H1 (cell line): ENCODE measurements at regions not wholly inside any gene's neighbourhood (a gene's known extent, or its start where the extent isn't known, plus 50 kb on each side); places are given as distances from the start of the nearest gene placed in this dataset.

ENCODE experiments used
- CTCF ChIA-PET: fragments of 300-600 bp; sonication (Branson Sonifier 250); formaldehyde crosslinking; loops from one replicate; lab custom pipeline; 2021; ENCODE audit not compliant: partially characterized antibody; lab: Charles Lee
- POLR2A ChIA-PET: fragments of 300-600 bp; sonication (Branson Sonifier 250); formaldehyde crosslinking; loops from one replicate; lab custom pipeline; 2021; ENCODE audit warnings: inconsistent platforms; ENCODE audit not compliant: partially characterized antibody; lab: Charles Lee
- DNase-seq, 2 experiments: peaks; one replicate each; pipeline versions ENCODE4 v3.0.0 to v3.0.0-alpha.2; 2010 to 2022; ENCODE audit warnings: low spot score in 2 of 2, low read depth in 1 of 2, mixed read lengths in 1 of 2
- FAIRE-seq: peaks from 2 replicates; lab custom pipeline; 2011; peaks lifted over from hg19 to GRCh38; lab: Jason Lieb, UNC
- H2AFZ ChIP-seq: 2 replicates; pipeline ENCODE4 v1.8.1; 2012; ENCODE audit warnings: low read length, inconsistent platforms
- H2AK5ac ChIP-seq: 2 replicates; pipeline ENCODE4 v1.6.1; 2013; ENCODE audit warnings: low read depth, low read length
- H2BK120ac ChIP-seq: replicated peaks from 2 replicates; pipeline ENCODE3; 2013; ENCODE audit warnings: low read depth, low read length, inconsistent platforms
- H2BK12ac ChIP-seq: 2 replicates; pipeline ENCODE4 v1.6.1; 2013; ENCODE audit warnings: low read depth, low read length
- H2BK15ac ChIP-seq: 2 replicates; pipeline ENCODE4 v1.6.1; 2013; ENCODE audit warnings: low read length
- H2BK20ac ChIP-seq: 2 replicates; pipeline ENCODE4 v1.6.1; 2013; ENCODE audit warnings: low read length
- H2BK5ac ChIP-seq: 2 replicates; pipeline ENCODE4 v1.6.1; 2013; ENCODE audit warnings: low read depth, low read length
- H3K14ac ChIP-seq: 2 replicates; pipeline ENCODE4 v1.6.1; 2013; ENCODE audit warnings: inconsistent platforms; ENCODE audit not compliant: insufficient read length
- H3K18ac ChIP-seq: 2 replicates; pipeline ENCODE4 v1.6.1; 2013; ENCODE audit warnings: low read length; ENCODE audit errors: extremely low read depth
- H3K23ac ChIP-seq: 2 replicates; pipeline ENCODE4 v1.6.1; 2013; ENCODE audit warnings: inconsistent platforms; ENCODE audit not compliant: insufficient read length
- H3K23me2 ChIP-seq: 2 replicates; pipeline ENCODE4 v1.6.1; 2013; ENCODE audit warnings: low read depth, low read length
- H3K27ac ChIP-seq: 2 replicates; pipeline ENCODE4 v1.6.1; 2011; ENCODE audit warnings: low read depth, low read length, inconsistent platforms
- H3K27me3 ChIP-seq, 4 experiments: replicated peaks in 1 of 4; 1 replicate in 1 of 4; 2 replicates in 3 of 4; pipeline versions ENCODE4 v1.6.1 to v1.8.1; 2011 to 2013; ENCODE audit warnings: low read length in 3 of 4, mild to moderate bottlenecking in 3 of 4, inconsistent platforms in 2 of 4, mixed read lengths in 2 of 4, moderate library complexity in 1 of 4; ENCODE audit not compliant: control insufficient read depth in 3 of 4, insufficient read depth in 3 of 4; ENCODE audit errors: extremely low read depth in 1 of 4
- H3K36me3 ChIP-seq, 4 experiments: 2 replicates each; pipeline versions ENCODE4 v1.6.1 to v1.8.1; 2011 to 2013; ENCODE audit warnings: mild to moderate bottlenecking in 4 of 4, low read length in 3 of 4, moderate library complexity in 2 of 4, control low read depth in 1 of 4, inconsistent platforms in 1 of 4; ENCODE audit not compliant: insufficient read depth in 4 of 4, control insufficient read depth in 2 of 4
- H3K4ac ChIP-seq: replicated peaks from 2 replicates; pipeline ENCODE3; 2013; ENCODE audit warnings: low read length, low read depth, mixed read lengths, inconsistent platforms; ENCODE audit not compliant: insufficient read length
- H3K4me1 ChIP-seq, 4 experiments: replicated peaks in 1 of 4; 1 replicate in 1 of 4; 2 replicates in 3 of 4; pipeline versions ENCODE4 v1.6.1 to v1.8.1; 2011 to 2013; ENCODE audit warnings: low read length in 3 of 4, inconsistent platforms in 2 of 4, mixed read lengths in 1 of 4; ENCODE audit not compliant: insufficient read depth in 4 of 4, control insufficient read depth in 3 of 4
- H3K4me2 ChIP-seq, 2 experiments: 2 replicates each; pipeline versions ENCODE4 v1.6.1 to v1.8.1; 2011 to 2013; ENCODE audit warnings: low read depth in 2 of 2, low read length in 2 of 2, control low read depth in 1 of 2, inconsistent platforms in 1 of 2, mild to moderate bottlenecking in 1 of 2; ENCODE audit not compliant: insufficient read depth in 1 of 2
- H3K4me3 ChIP-seq, 4 experiments: fragments of 200-600, 300-600 bp in 1 of 4; sonication (generic), shearing (Covaris generic), sonication (Bioruptor Twin) in 1 of 4; 2 replicates each; pipeline versions ENCODE4 v1.5.1 to v1.8.1; 2011 to 2016; ENCODE audit warnings: low read length in 4 of 4, low read depth in 3 of 4, control low read depth in 2 of 4, inconsistent platforms in 2 of 4, mild to moderate bottlenecking in 2 of 4, mixed read lengths in 1 of 4, moderate library complexity in 1 of 4; ENCODE audit not compliant: insufficient read depth in 2 of 4; ENCODE audit errors: extremely low read depth in 1 of 4
- H3K56ac ChIP-seq: replicated peaks from 2 replicates; pipeline ENCODE3; 2013; ENCODE audit warnings: low read depth, mild to moderate bottlenecking, mixed read lengths, low read length, inconsistent platforms; ENCODE audit not compliant: insufficient read length
- H3K79me1 ChIP-seq: 2 replicates; pipeline ENCODE4 v1.6.1; 2013; ENCODE audit warnings: low read depth, low read length, control low read depth
- H3K79me2 ChIP-seq, 2 experiments: 2 replicates each; pipeline versions ENCODE4 v1.6.1 to v1.8.1; 2012 to 2013; ENCODE audit warnings: low read length in 2 of 2, mild to moderate bottlenecking in 2 of 2, inconsistent platforms in 1 of 2; ENCODE audit not compliant: insufficient read depth in 2 of 2, control insufficient read depth in 1 of 2
- H3K9ac ChIP-seq, 4 experiments: replicated peaks in 1 of 4; 1 replicate in 1 of 4; 2 replicates in 3 of 4; pipeline versions ENCODE4 v1.6.1 to v1.8.1; 2011 to 2013; ENCODE audit warnings: low read depth in 3 of 4, low read length in 3 of 4, control low read depth in 2 of 4, mild to moderate bottlenecking in 2 of 4, moderate library complexity in 2 of 4, inconsistent platforms in 1 of 4; ENCODE audit errors: extremely low read depth in 1 of 4
- H3K9me3 ChIP-seq, 2 experiments: 2 replicates each; pipeline versions ENCODE4 v1.6.1 to v1.8.1; 2012 to 2013; ENCODE audit warnings: mild to moderate bottlenecking in 2 of 2, moderate library complexity in 2 of 2, control low read depth in 1 of 2, inconsistent platforms in 1 of 2, low read depth in 1 of 2, low read length in 1 of 2, mixed read lengths in 1 of 2; ENCODE audit not compliant: insufficient read depth in 2 of 2
- H4K20me1 ChIP-seq, 2 experiments: replicated peaks in 1 of 2; 2 replicates each; pipeline versions ENCODE3 to v1.8.1; 2011 to 2013; ENCODE audit warnings: inconsistent platforms in 2 of 2, low read length in 2 of 2, mild to moderate bottlenecking in 1 of 2; ENCODE audit not compliant: insufficient read depth in 2 of 2, control insufficient read depth in 1 of 2
- H4K5ac ChIP-seq: 2 replicates; pipeline ENCODE4 v1.6.1; 2013; ENCODE audit warnings: low read length, low read depth, mixed read lengths, inconsistent platforms; ENCODE audit not compliant: insufficient read length
- H4K8ac ChIP-seq: 2 replicates; pipeline ENCODE4 v1.8.0; 2013; ENCODE audit warnings: mild to moderate bottlenecking, moderate library complexity, low read length, inconsistent platforms; ENCODE audit not compliant: insufficient read depth; ENCODE audit errors: extremely low read depth
- H4K91ac ChIP-seq: replicated peaks from 2 replicates; pipeline ENCODE3; 2013; ENCODE audit warnings: low read length, mixed read lengths, inconsistent platforms; ENCODE audit not compliant: insufficient read length
- BACH1 ChIP-seq: IDR thresholded peaks from 2 replicates; pipeline ENCODE4 v1.6.1; 2012; ENCODE audit warnings: low read length, improper control_type of control experiment
- CHD2 ChIP-seq: IDR thresholded peaks from 2 replicates; pipeline ENCODE4 v1.6.1; 2012; ENCODE audit warnings: low read length, improper control_type of control experiment
- GTF2F1 ChIP-seq: IDR thresholded peaks from 2 replicates; pipeline ENCODE4 v1.6.1; 2012; ENCODE audit warnings: low read depth, low read length, improper control_type of control experiment, borderline replicate concordance
- SP4 ChIP-seq: IDR thresholded peaks from 2 replicates; pipeline ENCODE4 v1.6.1; 2012; ENCODE audit warnings: low read length, inconsistent platforms
- SRF ChIP-seq: IDR thresholded peaks from 2 replicates; pipeline ENCODE4 v1.6.1; 2011; ENCODE audit warnings: mild to moderate bottlenecking, low read depth, low read length, moderate library complexity
- WGBS, 2 experiments: shearing (Covaris generic) in 1 of 2; methylation state at CpG; one replicate each; pipeline versions ENCODE4 v1.1.6 to v1.1.7; 2013 to 2015; ENCODE audit warnings: low lambda C conversion rate in 2 of 2, mixed read lengths in 2 of 2, inconsistent platforms in 1 of 2, low coverage in 1 of 2, missing lambda C conversion rate in 1 of 2; ENCODE audit not compliant: insufficient replicate concordance in 2 of 2, insufficient coverage in 1 of 2, insufficient read length in 1 of 2; ENCODE audit errors: extremely low coverage in 1 of 2, missing lambda C conversion rate in 1 of 2; 5-methylcytosine and 5-hydroxymethylcytosine counted together

- H3K27ac ChIP-seq: no peak overlapping the region
- no peak overlapping the region for H3K9ac ChIP-seq
- no peak overlapping the region for H3K4me3 ChIP-seq
- WGBS, 2 experiments: 86% methylated on average over 10 of the region's 10 CpGs; no CpG with 5 or more reads in 1 of the 2 experiments
- no peak overlapping the region for H3K18ac ChIP-seq
- peaks cover 0 to 13% (median 5%) of the 10 kb centered on the region in 4 experiments; a peak in 5 of 7 replicates for H3K27me3 ChIP-seq
- DNase-seq (no peak), FAIRE-seq (no peak)
- no peak overlapping the region for H2AK5ac ChIP-seq
- H2BK20ac ChIP-seq: no peak overlapping the region
- no peak overlapping the region for H3K56ac ChIP-seq
- no peaks in the 10 kb centered on the region for H3K23me2 ChIP-seq
- H3K9me3 ChIP-seq: no peaks in the 10 kb centered on the region
- no peak overlapping the region for H2BK5ac ChIP-seq
- H3K23ac ChIP-seq: no peak overlapping the region
- CTCF ChIA-PET: interaction anchor here (0.9 to 2.2 kb wide), 4 partner anchors 11 to 59 kb away, joined by 3 to 9 read pairs (median 4); no protein-coding TSS in a partner anchor
- H3K79me1 ChIP-seq: no peaks in the 10 kb centered on the region; the same call in 1 of the 2 replicates
- no peak for TF ChIP-seq SRF
- TF ChIP-seq CHD2: no peak
- no peak for TF ChIP-seq GTF2F1
- no peak for TF ChIP-seq SP4
- TF ChIP-seq BACH1: no peak
- H3K4me2 ChIP-seq: no peak overlapping the region
- no peaks in the 10 kb centered on the region for H3K79me2 ChIP-seq
- H2BK120ac ChIP-seq: no peak overlapping the region
- no peak overlapping the region for H4K8ac ChIP-seq
- H4K5ac ChIP-seq: no peak overlapping the region
- no peak overlapping the region for H2BK15ac ChIP-seq
- H3K4ac ChIP-seq: no peak overlapping the region
- H3K4me1 ChIP-seq: peaks cover 5 to 16% (median 7%) of the 10 kb centered on the region in 4 experiments
- POLR2A ChIA-PET: no interaction called here
- peaks cover 4 to 18% of the 10 kb centered on the region in 2 experiments for H4K20me1 ChIP-seq
- no peaks in the 10 kb centered on the region for H3K36me3 ChIP-seq
- no peak overlapping the region for H3K14ac ChIP-seq
- no peak overlapping the region for H2BK12ac ChIP-seq
- no peak overlapping the region for H2AFZ ChIP-seq
- no peak overlapping the region for H4K91ac ChIP-seq
Measured at GRCh38 chr4:4609622-4610334, 67.9 kb upstream of the STX18 start.
